ENCODE measurements at regions not wholly inside any gene's neighbourhood (a gene's known extent, or its start where the extent isn't known, plus 50 kb on each side); places are given as distances from the start of the nearest gene placed in this dataset.
A peak's percentile ranks its signal among the peaks of the same experiment; 100 is the strongest.

GRCh38 chr1:11596295-11596694 lies 57.9 kb downstream of the FBXO2 start:
- DNase-seq: peak; percentile 39

GRCh38 chr1:11595285-11595684 lies 58.9 kb downstream of the FBXO2 start:
- no peak for DNase-seq

DNA sequence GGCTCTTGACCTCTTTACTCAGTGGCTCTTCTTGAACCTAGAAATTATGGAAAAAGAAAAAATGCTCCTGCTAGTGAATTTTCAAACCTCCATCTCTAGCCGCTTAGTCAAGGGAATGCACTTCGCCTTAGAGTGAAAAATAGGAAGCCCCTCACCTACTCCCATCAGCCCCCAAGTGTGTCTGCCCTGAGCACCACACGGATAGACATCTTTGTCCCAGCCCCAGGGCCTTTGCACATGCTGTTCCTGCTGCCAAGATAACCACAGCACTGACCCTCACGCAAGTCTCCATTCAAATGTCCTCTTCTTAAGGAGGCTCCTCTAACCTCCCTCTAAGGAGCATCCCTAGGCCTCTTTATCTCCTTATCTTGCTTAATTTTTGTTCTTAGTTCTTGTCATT lies 59.6 kb downstream of the FBXO2 start:
- no peak for DNase-seq

GRCh38 chr1:11594222-11594621 lies 60.0 kb downstream of the FBXO2 start:
- DNase-seq: no peak

- no peak for DNase-seq
These were observed 61.5 kb downstream of the FBXO2 start for GRCh38 chr1:11592752-11593151.

- no peak for DNase-seq
These were observed 63.8 kb downstream of the FBXO2 start for GRCh38 chr1:11590395-11590794.

Data from NCI-H510A treated with DMSO at 0.1 percent for 48 hours (cell line).